HL-60 (cell line): ENCODE measurements at regions not wholly inside any gene's neighbourhood (a gene's known extent, or its start where the extent isn't known, plus 50 kb on each side); places are given as distances from the start of the nearest gene placed in this dataset.

ENCODE experiments used
- POLR2AphosphoS5 ChIP-seq: IDR thresholded peaks from 2 replicates; pipeline ENCODE4 v1.6.1; 2012; ENCODE audit warnings: low read depth
- SPI1 ChIP-seq: IDR thresholded peaks from 2 replicates; pipeline ENCODE4 v1.6.1; 2012; ENCODE audit warnings: low read depth, mild to moderate bottlenecking, borderline replicate concordance
- TF ChIP-seq, protein P1 (sequence below): IDR thresholded peaks from 2 replicates; pipeline ENCODE4 v1.6.1; 2012; ENCODE audit warnings: low read depth; ENCODE audit not compliant: insufficient replicate concordance
- TF ChIP-seq, protein P2 (sequence below): IDR thresholded peaks from one replicate; pipeline ENCODE4 v1.5.1; 2011; ENCODE audit warnings: low read length, control low read depth, inconsistent platforms; ENCODE audit not compliant: insufficient read depth

DNA sequence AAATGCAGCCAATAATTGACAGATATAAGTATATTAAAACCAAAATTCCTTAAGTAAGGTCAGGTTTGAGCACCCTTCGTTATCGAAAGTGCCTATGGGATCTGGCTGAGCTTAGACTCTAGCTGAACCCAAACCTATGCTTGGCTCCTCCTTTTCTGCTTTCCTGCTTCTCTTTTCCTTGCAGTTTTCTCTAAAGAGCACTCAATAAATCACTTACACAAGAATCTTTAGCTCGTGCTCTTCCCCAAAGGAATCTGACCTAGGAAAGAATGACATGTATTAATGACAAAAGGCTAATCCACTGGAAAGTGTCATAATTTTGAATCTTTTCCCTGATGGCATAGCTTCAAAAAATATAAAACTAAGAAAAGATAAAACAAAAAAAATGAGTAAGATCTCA is 282.7 kb downstream of the DKK2 start:
- TF ChIP-seq, protein P1, sequence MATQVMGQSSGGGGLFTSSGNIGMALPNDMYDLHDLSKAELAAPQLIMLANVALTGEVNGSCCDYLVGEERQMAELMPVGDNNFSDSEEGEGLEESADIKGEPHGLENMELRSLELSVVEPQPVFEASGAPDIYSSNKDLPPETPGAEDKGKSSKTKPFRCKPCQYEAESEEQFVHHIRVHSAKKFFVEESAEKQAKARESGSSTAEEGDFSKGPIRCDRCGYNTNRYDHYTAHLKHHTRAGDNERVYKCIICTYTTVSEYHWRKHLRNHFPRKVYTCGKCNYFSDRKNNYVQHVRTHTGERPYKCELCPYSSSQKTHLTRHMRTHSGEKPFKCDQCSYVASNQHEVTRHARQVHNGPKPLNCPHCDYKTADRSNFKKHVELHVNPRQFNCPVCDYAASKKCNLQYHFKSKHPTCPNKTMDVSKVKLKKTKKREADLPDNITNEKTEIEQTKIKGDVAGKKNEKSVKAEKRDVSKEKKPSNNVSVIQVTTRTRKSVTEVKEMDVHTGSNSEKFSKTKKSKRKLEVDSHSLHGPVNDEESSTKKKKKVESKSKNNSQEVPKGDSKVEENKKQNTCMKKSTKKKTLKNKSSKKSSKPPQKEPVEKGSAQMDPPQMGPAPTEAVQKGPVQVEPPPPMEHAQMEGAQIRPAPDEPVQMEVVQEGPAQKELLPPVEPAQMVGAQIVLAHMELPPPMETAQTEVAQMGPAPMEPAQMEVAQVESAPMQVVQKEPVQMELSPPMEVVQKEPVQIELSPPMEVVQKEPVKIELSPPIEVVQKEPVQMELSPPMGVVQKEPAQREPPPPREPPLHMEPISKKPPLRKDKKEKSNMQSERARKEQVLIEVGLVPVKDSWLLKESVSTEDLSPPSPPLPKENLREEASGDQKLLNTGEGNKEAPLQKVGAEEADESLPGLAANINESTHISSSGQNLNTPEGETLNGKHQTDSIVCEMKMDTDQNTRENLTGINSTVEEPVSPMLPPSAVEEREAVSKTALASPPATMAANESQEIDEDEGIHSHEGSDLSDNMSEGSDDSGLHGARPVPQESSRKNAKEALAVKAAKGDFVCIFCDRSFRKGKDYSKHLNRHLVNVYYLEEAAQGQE, result no peak
- TF ChIP-seq SPI1 (no peak), POLR2AphosphoS5 (no peak)
- TF ChIP-seq, protein P2, sequence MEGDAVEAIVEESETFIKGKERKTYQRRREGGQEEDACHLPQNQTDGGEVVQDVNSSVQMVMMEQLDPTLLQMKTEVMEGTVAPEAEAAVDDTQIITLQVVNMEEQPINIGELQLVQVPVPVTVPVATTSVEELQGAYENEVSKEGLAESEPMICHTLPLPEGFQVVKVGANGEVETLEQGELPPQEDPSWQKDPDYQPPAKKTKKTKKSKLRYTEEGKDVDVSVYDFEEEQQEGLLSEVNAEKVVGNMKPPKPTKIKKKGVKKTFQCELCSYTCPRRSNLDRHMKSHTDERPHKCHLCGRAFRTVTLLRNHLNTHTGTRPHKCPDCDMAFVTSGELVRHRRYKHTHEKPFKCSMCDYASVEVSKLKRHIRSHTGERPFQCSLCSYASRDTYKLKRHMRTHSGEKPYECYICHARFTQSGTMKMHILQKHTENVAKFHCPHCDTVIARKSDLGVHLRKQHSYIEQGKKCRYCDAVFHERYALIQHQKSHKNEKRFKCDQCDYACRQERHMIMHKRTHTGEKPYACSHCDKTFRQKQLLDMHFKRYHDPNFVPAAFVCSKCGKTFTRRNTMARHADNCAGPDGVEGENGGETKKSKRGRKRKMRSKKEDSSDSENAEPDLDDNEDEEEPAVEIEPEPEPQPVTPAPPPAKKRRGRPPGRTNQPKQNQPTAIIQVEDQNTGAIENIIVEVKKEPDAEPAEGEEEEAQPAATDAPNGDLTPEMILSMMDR, result no peak
